Upper lobe of left lung (tissue), 4 donors: ENCODE measurements at regions not wholly inside any gene's neighbourhood (a gene's known extent, or its start where the extent isn't known, plus 50 kb on each side); places are given as distances from the start of the nearest gene placed in this dataset.

Experiments
- CTCF ChIP-seq, 6 experiments: fragments of 450-650 bp in 4 of 6; fragments of 200-600 bp in 2 of 6; sonication (generic) in 2 of 6; IDR thresholded peaks; one replicate each; pipeline ENCODE4 v1.5.1; 2016 to 2019; ENCODE audit warnings: antibody characterized with exemption in 6 of 6
- EP300 ChIP-seq, 4 donors: sonication (generic); formaldehyde crosslinking; IDR thresholded peaks; one replicate each; pipeline ENCODE4 v1.5.1; 2017; ENCODE audit warnings: antibody characterized with exemption in 4 of 4, control low read depth in 2 of 4
- POLR2A ChIP-seq, 4 donors: fragments of 450-650 bp; IDR thresholded peaks; one replicate each; pipeline ENCODE4 v1.5.1; 2016 to 2017; ENCODE audit warnings: antibody characterized with exemption in 4 of 4, mild to moderate bottlenecking in 2 of 4

- TF ChIP-seq CTCF (IDR thresholded peaks at IDR 0.05) = no peak
- TF ChIP-seq EP300 (IDR thresholded peaks at IDR 0.05) = no peak
- TF ChIP-seq POLR2A (IDR thresholded peaks at IDR 0.05) = no peak
These were observed 60.9 kb upstream of the SPATA12 start for GRCh38 chr3:56999547-56999946.
